ENCODE measurements at regions not wholly inside any gene's neighbourhood (a gene's known extent, or its start where the extent isn't known, plus 50 kb on each side); places are given as distances from the start of the nearest gene placed in this dataset.

DNA sequence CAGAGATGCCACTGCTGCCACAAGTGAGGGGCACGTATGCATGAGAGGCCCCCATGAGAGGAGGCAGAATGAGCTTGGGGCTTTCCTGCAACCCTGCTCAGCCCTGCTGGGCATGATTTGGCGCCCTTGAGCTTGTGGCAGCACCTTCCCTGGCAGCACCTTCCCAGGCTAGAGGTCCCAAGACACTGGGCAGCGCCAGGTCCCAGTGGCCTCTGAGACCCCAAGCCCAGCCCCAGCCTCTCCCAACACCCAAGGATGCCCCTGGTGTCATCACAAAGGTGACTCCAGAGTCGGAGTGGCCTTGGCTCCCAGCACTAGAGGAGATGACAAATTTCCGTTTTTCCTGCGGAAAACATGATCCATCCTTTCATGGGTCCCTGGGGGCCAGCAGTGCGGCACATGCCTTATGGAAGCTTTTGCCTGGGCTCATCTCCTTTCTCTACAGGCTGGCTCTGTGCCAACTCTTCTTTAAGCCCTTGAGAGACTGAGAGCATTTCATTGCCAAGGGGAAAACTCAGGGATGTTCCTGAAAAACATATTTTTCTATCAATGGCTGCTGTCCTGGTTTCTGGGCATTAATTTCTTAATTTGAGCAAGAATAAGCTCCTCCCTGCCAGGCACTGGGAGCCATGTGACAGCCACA, 77.1 kb upstream of the ADAMTS2 start:
- Histone ChIP-seq H3K36me3 (ENCODE audit: control insufficient read depth, insufficient read depth, low read length) (no peaks in the 10 kb centered on the region), H3K27me3 (ENCODE audit: control insufficient read depth, insufficient read depth, low read length) (no peaks in the 10 kb centered on the region)
- TF ChIP-seq, protein P1, sequence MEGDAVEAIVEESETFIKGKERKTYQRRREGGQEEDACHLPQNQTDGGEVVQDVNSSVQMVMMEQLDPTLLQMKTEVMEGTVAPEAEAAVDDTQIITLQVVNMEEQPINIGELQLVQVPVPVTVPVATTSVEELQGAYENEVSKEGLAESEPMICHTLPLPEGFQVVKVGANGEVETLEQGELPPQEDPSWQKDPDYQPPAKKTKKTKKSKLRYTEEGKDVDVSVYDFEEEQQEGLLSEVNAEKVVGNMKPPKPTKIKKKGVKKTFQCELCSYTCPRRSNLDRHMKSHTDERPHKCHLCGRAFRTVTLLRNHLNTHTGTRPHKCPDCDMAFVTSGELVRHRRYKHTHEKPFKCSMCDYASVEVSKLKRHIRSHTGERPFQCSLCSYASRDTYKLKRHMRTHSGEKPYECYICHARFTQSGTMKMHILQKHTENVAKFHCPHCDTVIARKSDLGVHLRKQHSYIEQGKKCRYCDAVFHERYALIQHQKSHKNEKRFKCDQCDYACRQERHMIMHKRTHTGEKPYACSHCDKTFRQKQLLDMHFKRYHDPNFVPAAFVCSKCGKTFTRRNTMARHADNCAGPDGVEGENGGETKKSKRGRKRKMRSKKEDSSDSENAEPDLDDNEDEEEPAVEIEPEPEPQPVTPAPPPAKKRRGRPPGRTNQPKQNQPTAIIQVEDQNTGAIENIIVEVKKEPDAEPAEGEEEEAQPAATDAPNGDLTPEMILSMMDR (IDR thresholded peaks at IDR 0.05; ENCODE audit: insufficient read depth, low read length, poor library complexity, severe bottlenecking): no peak

DNA sequence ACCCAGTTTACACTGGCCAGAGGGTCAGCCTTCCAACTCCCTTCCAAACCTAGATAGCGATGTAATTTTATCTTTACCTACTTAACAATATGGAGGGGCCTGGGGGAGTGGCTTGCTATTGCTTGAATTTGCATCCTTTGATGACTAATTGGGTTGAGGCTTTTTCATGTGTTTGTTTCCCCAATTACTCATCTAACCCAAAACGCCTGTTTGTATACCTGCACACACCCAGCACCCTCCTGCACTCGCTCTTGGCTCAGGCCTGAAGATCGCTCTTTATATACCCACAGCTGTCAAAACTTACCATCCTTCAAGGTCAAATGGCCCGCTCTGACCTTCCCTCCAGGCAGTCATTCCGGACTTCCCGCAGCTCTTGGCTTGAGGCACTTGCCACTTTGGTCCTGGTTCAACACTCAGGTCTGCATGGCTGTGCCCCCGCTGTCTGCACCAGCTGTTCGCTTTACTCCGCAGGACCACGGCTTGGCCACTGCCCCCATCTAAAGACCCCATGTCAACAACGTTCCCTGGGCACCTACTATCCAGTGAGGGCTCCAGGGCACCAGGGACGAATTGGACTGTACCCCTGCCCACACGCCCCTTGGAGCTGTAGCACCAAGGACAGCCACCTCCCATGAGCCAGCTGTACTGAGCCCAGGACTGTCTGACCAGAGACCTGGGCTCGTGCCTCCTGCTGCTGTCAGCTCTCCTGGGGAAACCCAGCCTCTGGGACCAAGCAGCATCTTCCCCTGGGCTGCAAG, 76.1 kb upstream of the ADAMTS2 start:
- DNase-seq (ENCODE audit: low read depth): no peak
- no peak overlapping the region for H3K4me3 ChIP-seq (ENCODE audit: low read depth, low read length)
- H3K36me3 ChIP-seq (ENCODE audit: control insufficient read depth, insufficient read depth, low read length): no peaks in the 10 kb centered on the region
- no peaks in the 10 kb centered on the region for H3K27me3 ChIP-seq (ENCODE audit: control insufficient read depth, insufficient read depth, low read length)
- TF ChIP-seq, protein P1 (IDR thresholded peaks at IDR 0.05; ENCODE audit: insufficient read depth, low read length, poor library complexity, severe bottlenecking): no peak

More for the DNA sequence above, 77.1 kb upstream of the ADAMTS2 start:
- DNase-seq (ENCODE audit: low read depth): no peak
- no peak overlapping the region for H3K4me3 ChIP-seq (ENCODE audit: low read depth, low read length)

DNA sequence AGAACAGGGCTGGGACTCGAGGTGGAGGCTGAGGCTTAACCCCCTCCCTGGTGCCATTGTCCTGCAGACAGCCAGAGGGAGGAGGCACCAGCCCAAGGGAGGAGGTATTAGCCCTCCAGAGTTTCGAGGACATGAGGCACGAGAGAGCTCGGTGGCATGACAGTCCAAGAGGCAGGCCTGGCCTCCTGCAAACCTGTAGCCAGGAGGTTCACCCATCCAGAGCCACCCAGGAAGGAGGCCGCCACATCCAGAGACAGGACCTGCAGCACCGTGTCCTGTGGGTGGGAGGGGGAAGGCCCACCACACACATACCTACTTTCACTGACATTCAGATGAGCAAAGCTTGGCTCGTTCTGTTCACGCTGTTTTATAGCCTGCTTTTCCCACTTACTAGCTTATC, 75.2 kb upstream of the ADAMTS2 start:
- Histone ChIP-seq H3K4me3 (ENCODE audit: low read depth, low read length) (no peak overlapping the region), H3K27me3 (ENCODE audit: control insufficient read depth, insufficient read depth, low read length) (no peaks in the 10 kb centered on the region), H3K36me3 (ENCODE audit: control insufficient read depth, insufficient read depth, low read length) (no peaks in the 10 kb centered on the region)
- DNase-seq (ENCODE audit: low read depth): no peak
- TF ChIP-seq, protein P1 (IDR thresholded peaks at IDR 0.05; ENCODE audit: insufficient read depth, low read length, poor library complexity, severe bottlenecking): no peak

DNA sequence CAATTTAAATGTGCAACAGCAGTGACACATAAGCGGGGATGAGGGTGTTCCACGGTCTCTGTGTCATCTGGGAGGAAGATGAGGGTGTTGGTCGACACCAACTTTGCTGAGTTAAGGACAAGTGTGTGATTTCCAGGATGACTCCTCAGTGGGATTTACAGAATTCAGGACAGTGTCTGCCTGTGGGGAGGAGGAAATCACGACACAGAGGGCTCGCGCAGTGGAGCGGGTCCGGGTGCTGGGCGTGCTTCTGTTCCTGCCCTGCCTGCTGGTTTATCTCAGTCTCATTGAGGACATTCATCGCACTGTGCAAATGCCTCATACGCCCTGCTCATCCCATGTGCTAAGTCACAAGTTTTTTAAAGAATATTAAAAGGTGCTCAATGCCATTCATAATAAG, 73.7 kb upstream of the ADAMTS2 start:
- DNase-seq (ENCODE audit: low read depth): no peak
- no peaks in the 10 kb centered on the region for H3K36me3 ChIP-seq (ENCODE audit: control insufficient read depth, insufficient read depth, low read length)
- no peaks in the 10 kb centered on the region for H3K27me3 ChIP-seq (ENCODE audit: control insufficient read depth, insufficient read depth, low read length)
- H3K4me3 ChIP-seq (ENCODE audit: low read depth, low read length): no peak overlapping the region
- TF ChIP-seq, protein P1 (IDR thresholded peaks at IDR 0.05; ENCODE audit: insufficient read depth, low read length, poor library complexity, severe bottlenecking): no peak

DNA sequence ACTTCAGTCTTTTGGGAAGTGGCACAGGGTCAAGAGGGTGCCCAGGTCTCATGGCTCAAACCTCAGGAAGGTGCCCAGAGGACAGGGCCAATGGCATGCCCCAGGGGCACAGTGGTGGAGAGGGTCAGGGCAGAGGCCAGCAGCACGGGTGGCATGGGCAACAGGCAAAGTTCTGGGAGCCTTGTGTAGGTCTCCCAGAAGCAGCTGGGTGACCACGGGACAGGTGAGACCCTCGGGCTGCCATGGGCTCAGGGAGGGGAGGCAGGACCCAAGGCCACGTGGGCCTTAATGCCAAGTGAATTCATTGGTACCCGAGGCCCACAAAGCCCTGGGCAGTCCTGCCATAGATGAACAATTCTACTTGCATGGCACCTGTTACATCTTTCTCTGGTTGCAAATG, 72.4 kb upstream of the ADAMTS2 start:
- H3K36me3 ChIP-seq (ENCODE audit: control insufficient read depth, insufficient read depth, low read length): no peaks in the 10 kb centered on the region
- no peaks in the 10 kb centered on the region for H3K27me3 ChIP-seq (ENCODE audit: control insufficient read depth, insufficient read depth, low read length)
- DNase-seq (ENCODE audit: low read depth): no peak
- TF ChIP-seq, protein P1 (IDR thresholded peaks at IDR 0.05; ENCODE audit: insufficient read depth, low read length, poor library complexity, severe bottlenecking): no peak
- no peak overlapping the region for H3K4me3 ChIP-seq (ENCODE audit: low read depth, low read length)

All from kidney epithelial cell (primary cell).